H9 (cell line): ENCODE measurements at regions not wholly inside any gene's neighbourhood (a gene's known extent, or its start where the extent isn't known, plus 50 kb on each side); places are given as distances from the start of the nearest gene placed in this dataset.

Source experiments
- DNase-seq: peaks from one replicate; pipeline ENCODE4 v3.0.0-alpha.2; 2017
- H2AFZ ChIP-seq: one replicate; pipeline ENCODE4 v1.6.1; 2013; ENCODE audit warnings: mild to moderate bottlenecking, low read length, control low read depth, moderate library complexity
- H2AK5ac ChIP-seq: 2 replicates; pipeline ENCODE4 v1.6.1; 2013; ENCODE audit warnings: low read length, control low read depth, mixed read lengths; ENCODE audit not compliant: insufficient read length
- H2BK120ac ChIP-seq: one replicate; pipeline ENCODE4 v1.6.1; 2013; ENCODE audit warnings: low read depth, mild to moderate bottlenecking, low read length, control low read depth, inconsistent platforms; ENCODE audit not compliant: poor library complexity, severe bottlenecking
- H2BK12ac ChIP-seq: 2 replicates; pipeline ENCODE4 v1.6.1; 2013; ENCODE audit warnings: low read length, control low read depth, mixed read lengths, low read depth; ENCODE audit not compliant: insufficient read length
- H2BK15ac ChIP-seq: 2 replicates; pipeline ENCODE4 v1.6.1; 2013; ENCODE audit warnings: low read depth, low read length, control low read depth
- H2BK20ac ChIP-seq: one replicate; pipeline ENCODE4 v1.6.1; 2013; ENCODE audit warnings: low read depth, mild to moderate bottlenecking, low read length, control low read depth, inconsistent platforms; ENCODE audit not compliant: poor library complexity, severe bottlenecking
- H2BK5ac ChIP-seq: 2 replicates; pipeline ENCODE4 v1.6.1; 2013; ENCODE audit warnings: low read length, control low read depth, mixed read lengths; ENCODE audit not compliant: insufficient read length
- H3K14ac ChIP-seq: 2 replicates; pipeline ENCODE4 v1.6.1; 2013; ENCODE audit warnings: low read length, control low read depth; ENCODE audit not compliant: insufficient read depth
- H3K18ac ChIP-seq: 2 replicates; pipeline ENCODE4 v1.6.1; 2013; ENCODE audit warnings: low read depth, mild to moderate bottlenecking, mixed read lengths, low read length, control low read depth; ENCODE audit not compliant: insufficient read length
- H3K23ac ChIP-seq: 2 replicates; pipeline ENCODE4 v1.6.1; 2013; ENCODE audit warnings: low read length, control low read depth, mixed read lengths, low read depth; ENCODE audit not compliant: insufficient read length
- H3K23me2 ChIP-seq: 2 replicates; pipeline ENCODE4 v1.6.1; 2013; ENCODE audit warnings: low read depth, mild to moderate bottlenecking, mixed read lengths, low read length, control low read depth; ENCODE audit not compliant: insufficient read length, poor library complexity, severe bottlenecking
- H3K27ac ChIP-seq: 2 replicates; pipeline ENCODE4 v1.5.1; 2013; ENCODE audit warnings: low read length, control low read depth, mixed read lengths, low read depth; ENCODE audit not compliant: insufficient read length
- H3K27me3 ChIP-seq: 2 replicates; pipeline ENCODE4 v1.6.1; 2013; ENCODE audit warnings: low read length, control low read depth, inconsistent platforms; ENCODE audit not compliant: insufficient read depth
- H3K4ac ChIP-seq: 2 replicates; pipeline ENCODE4 v1.6.1; 2013; ENCODE audit warnings: low read depth, mild to moderate bottlenecking, control low read depth, inconsistent platforms, low read length, moderate library complexity
- H3K4me1 ChIP-seq: 2 replicates; pipeline ENCODE4 v1.6.1; 2013; ENCODE audit warnings: low read length, control low read depth, inconsistent platforms; ENCODE audit not compliant: insufficient read depth
- H3K4me2 ChIP-seq: 2 replicates; pipeline ENCODE4 v1.6.1; 2013; ENCODE audit warnings: low read length, control low read depth, mixed read lengths; ENCODE audit not compliant: insufficient read length, insufficient read depth
- H3K56ac ChIP-seq: 2 replicates; pipeline ENCODE4 v1.6.1; 2013; ENCODE audit warnings: low read depth, mild to moderate bottlenecking, mixed read lengths, low read length, control low read depth; ENCODE audit not compliant: insufficient read length
- H3K79me1 ChIP-seq: 2 replicates; pipeline ENCODE4 v1.6.1; 2013; ENCODE audit warnings: low read depth, mild to moderate bottlenecking, moderate library complexity, low read length, control low read depth, inconsistent platforms; ENCODE audit not compliant: insufficient read depth, poor library complexity, severe bottlenecking
- H3K79me2 ChIP-seq: 2 replicates; pipeline ENCODE4 v1.6.1; 2013; ENCODE audit warnings: low read length, control low read depth, inconsistent platforms; ENCODE audit not compliant: insufficient read depth
- H3K9ac ChIP-seq: 2 replicates; pipeline ENCODE4 v1.6.1; 2013; ENCODE audit warnings: low read length, control low read depth, mixed read lengths; ENCODE audit not compliant: insufficient read length; ENCODE audit errors: extremely low read depth
- H3K9me3 ChIP-seq: one replicate; pipeline ENCODE4 v1.6.1; 2013; ENCODE audit warnings: low read depth, low read length, inconsistent platforms; ENCODE audit not compliant: control insufficient read depth
- H3T11ph ChIP-seq: one replicate; pipeline ENCODE4 v1.6.1; 2013; ENCODE audit warnings: mild to moderate bottlenecking, low read length, control low read depth, inconsistent platforms
- H4K20me1 ChIP-seq: one replicate; pipeline ENCODE4 v1.6.1; 2013; ENCODE audit not compliant: control insufficient read depth, insufficient read length, insufficient read depth
- H4K5ac ChIP-seq: 2 replicates; pipeline ENCODE4 v1.6.1; 2013; ENCODE audit warnings: low read depth, mild to moderate bottlenecking, mixed read lengths, low read length, control low read depth; ENCODE audit not compliant: insufficient read length
- H4K8ac ChIP-seq: replicated peaks from 2 replicates; pipeline ENCODE4 v1.6.1; 2013; ENCODE audit warnings: low read length, control low read depth, mixed read lengths, low read depth; ENCODE audit not compliant: insufficient read length
- H4K91ac ChIP-seq: 2 replicates; pipeline ENCODE4 v1.6.1; 2013; ENCODE audit warnings: low read depth, mild to moderate bottlenecking, moderate library complexity, mixed read lengths, low read length, control low read depth; ENCODE audit not compliant: insufficient read length
- H3K27ac Mint-ChIP-seq, 3 experiments: 2 replicates in 2 of 3; 3 replicates in 1 of 3; pipeline ENCODE4 v1.8.0; 2020 to 2021; ENCODE audit warnings: mixed read lengths in 3 of 3, mild to moderate bottlenecking in 1 of 3, moderate library complexity in 1 of 3
- H3K27me3 Mint-ChIP-seq: 2 replicates; pipeline ENCODE4 v1.8.0; 2021; ENCODE audit warnings: low read depth, mild to moderate bottlenecking, moderate library complexity, mixed read lengths
- H3K36me3 Mint-ChIP-seq, 3 experiments: 2 replicates in 2 of 3; 3 replicates in 1 of 3; pipeline ENCODE4 v1.8.0; 2020 to 2021; ENCODE audit warnings: low read depth in 3 of 3, mixed read lengths in 3 of 3; ENCODE audit not compliant: insufficient read depth in 1 of 3
- H3K4me1 Mint-ChIP-seq, 2 experiments: 2 replicates each; pipeline ENCODE4 v1.8.0; 2020; ENCODE audit warnings: mixed read lengths in 2 of 2
- H3K4me3 Mint-ChIP-seq, 2 experiments: 2 replicates in 1 of 2; 3 replicates in 1 of 2; pipeline ENCODE4 v1.8.0; 2020 to 2021; ENCODE audit warnings: mild to moderate bottlenecking in 2 of 2, mixed read lengths in 2 of 2, moderate library complexity in 1 of 2
- H3K9me3 Mint-ChIP-seq, 2 experiments: 2 replicates in 1 of 2; 3 replicates in 1 of 2; pipeline ENCODE4 v1.8.0; 2020; ENCODE audit warnings: mild to moderate bottlenecking in 2 of 2, mixed read lengths in 2 of 2, moderate library complexity in 1 of 2
- CTCF ChIP-seq: fragments of 200-600 bp; sonication (generic); conservative IDR thresholded peaks from 3 replicates; pipeline ENCODE4 v1.8.0; 2021; ENCODE audit warnings: antibody characterized with exemption, mild to moderate bottlenecking
- WGBS: extraction: QIAGEN DNeasy Blood & Tissue Kit; methylation state at CpG from one replicate; pipeline ENCODE4 v1.1.7; 2013; ENCODE audit warnings: missing lambda C conversion rate, low lambda C conversion rate, mixed read lengths; ENCODE audit not compliant: insufficient read length; ENCODE audit errors: extremely low coverage; 5-methylcytosine and 5-hydroxymethylcytosine counted together

GRCh38 chr4:180615746-180616145, 1627.5 kb upstream of the TENM3 start:
- no peak overlapping the region for H3K9ac ChIP-seq
- no peaks in the 10 kb centered on the region for H3K23me2 ChIP-seq
- H2AFZ ChIP-seq: no peak overlapping the region
- peak; percentile 61 for TF ChIP-seq CTCF
- H3K4me3 Mint-ChIP-seq: no peak overlapping the region
- DNase-seq: no peak
- no peaks in the 10 kb centered on the region for H3K79me1 ChIP-seq
- H2BK15ac ChIP-seq: no peak overlapping the region
- H3K4me1 ChIP-seq: no peaks in the 10 kb centered on the region
- H3K27ac Mint-ChIP-seq: no peak overlapping the region
- no peak overlapping the region for H3K27ac ChIP-seq
- no peak overlapping the region for H3K56ac ChIP-seq
- H3K9me3 ChIP-seq: no peaks in the 10 kb centered on the region
- no peak overlapping the region for H3K23ac ChIP-seq
- H3K4ac ChIP-seq: no peak overlapping the region
- no CpG with 5 or more reads among the region's 3 CpGs for WGBS
- no peak overlapping the region for H4K5ac ChIP-seq
- H3K9me3 Mint-ChIP-seq: no peaks in the 10 kb centered on the region
- H3K14ac ChIP-seq: no peak overlapping the region
- peaks cover 5 to 12% of the 10 kb centered on the region in 2 experiments for H3K4me1 Mint-ChIP-seq
- no peaks in the 10 kb centered on the region for H4K20me1 ChIP-seq
- no peak overlapping the region for H3T11ph ChIP-seq
- H3K27me3 Mint-ChIP-seq: no peaks in the 10 kb centered on the region
- H2BK12ac ChIP-seq: no peak overlapping the region
- H3K4me2 ChIP-seq: no peak overlapping the region
- H2BK5ac ChIP-seq: no peak overlapping the region
- no peak overlapping the region for H2BK120ac ChIP-seq
- H3K36me3 Mint-ChIP-seq: no peaks in the 10 kb centered on the region
- no peak overlapping the region for H3K18ac ChIP-seq
- no peak overlapping the region for H4K91ac ChIP-seq
- H2BK20ac ChIP-seq: no peak overlapping the region
- no peaks in the 10 kb centered on the region for H3K27me3 ChIP-seq
- H4K8ac ChIP-seq: no peak overlapping the region
- H2AK5ac ChIP-seq: no peak overlapping the region
- H3K79me2 ChIP-seq: no peaks in the 10 kb centered on the region
